ENCODE measurements at regions not wholly inside any gene's neighbourhood (a gene's known extent, or its start where the extent isn't known, plus 50 kb on each side); places are given as distances from the start of the nearest gene placed in this dataset.
A peak's percentile ranks its signal among the peaks of the same experiment; 100 is the strongest.

DNA sequence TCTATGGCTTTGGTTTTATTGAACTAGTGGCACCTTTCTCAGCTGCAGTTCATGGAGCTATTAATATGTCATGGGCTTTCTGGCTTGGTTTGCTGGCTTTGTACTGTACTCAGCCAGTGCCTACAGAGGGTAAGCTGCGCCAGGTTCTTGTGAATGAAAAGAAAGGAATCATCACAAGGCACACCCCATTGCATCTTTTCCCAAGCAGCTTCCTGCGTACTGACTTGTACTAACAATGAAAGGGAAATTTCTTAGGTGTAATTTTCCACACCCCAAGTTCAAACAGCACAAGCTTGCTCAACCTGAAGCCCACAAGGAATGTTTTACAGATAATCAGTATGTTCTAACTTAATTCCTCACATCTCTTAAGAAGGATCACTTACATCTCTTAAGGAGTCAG is 78.0 kb upstream of the TNFSF18 start:
- H3K9me3 ChIP-seq (replicated peaks in 1 of 3): no peaks in the 10 kb centered on the region
- intact Hi-C loops (cut with DNase I): no loop called here
- no peaks in the 10 kb centered on the region for H3K27me3 ChIP-seq
- H3K4me3 ChIP-seq: no peak overlapping the region
- H3K4me1 ChIP-seq (replicated peaks in 1 of 2): no peaks in the 10 kb centered on the region
- no peaks in the 10 kb centered on the region for H3K36me3 ChIP-seq (replicated peaks in 1 of 2)
- 86 to 92% (median 89%) methylated on average over 2 of the region's 2 CpGs for WGBS, 4 donors
- no peak overlapping the region for H3K27ac ChIP-seq
- no peak for DNase-seq
- TF ChIP-seq, protein P1, sequence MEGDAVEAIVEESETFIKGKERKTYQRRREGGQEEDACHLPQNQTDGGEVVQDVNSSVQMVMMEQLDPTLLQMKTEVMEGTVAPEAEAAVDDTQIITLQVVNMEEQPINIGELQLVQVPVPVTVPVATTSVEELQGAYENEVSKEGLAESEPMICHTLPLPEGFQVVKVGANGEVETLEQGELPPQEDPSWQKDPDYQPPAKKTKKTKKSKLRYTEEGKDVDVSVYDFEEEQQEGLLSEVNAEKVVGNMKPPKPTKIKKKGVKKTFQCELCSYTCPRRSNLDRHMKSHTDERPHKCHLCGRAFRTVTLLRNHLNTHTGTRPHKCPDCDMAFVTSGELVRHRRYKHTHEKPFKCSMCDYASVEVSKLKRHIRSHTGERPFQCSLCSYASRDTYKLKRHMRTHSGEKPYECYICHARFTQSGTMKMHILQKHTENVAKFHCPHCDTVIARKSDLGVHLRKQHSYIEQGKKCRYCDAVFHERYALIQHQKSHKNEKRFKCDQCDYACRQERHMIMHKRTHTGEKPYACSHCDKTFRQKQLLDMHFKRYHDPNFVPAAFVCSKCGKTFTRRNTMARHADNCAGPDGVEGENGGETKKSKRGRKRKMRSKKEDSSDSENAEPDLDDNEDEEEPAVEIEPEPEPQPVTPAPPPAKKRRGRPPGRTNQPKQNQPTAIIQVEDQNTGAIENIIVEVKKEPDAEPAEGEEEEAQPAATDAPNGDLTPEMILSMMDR (IDR thresholded peaks at IDR 0.05): no peak

DNA sequence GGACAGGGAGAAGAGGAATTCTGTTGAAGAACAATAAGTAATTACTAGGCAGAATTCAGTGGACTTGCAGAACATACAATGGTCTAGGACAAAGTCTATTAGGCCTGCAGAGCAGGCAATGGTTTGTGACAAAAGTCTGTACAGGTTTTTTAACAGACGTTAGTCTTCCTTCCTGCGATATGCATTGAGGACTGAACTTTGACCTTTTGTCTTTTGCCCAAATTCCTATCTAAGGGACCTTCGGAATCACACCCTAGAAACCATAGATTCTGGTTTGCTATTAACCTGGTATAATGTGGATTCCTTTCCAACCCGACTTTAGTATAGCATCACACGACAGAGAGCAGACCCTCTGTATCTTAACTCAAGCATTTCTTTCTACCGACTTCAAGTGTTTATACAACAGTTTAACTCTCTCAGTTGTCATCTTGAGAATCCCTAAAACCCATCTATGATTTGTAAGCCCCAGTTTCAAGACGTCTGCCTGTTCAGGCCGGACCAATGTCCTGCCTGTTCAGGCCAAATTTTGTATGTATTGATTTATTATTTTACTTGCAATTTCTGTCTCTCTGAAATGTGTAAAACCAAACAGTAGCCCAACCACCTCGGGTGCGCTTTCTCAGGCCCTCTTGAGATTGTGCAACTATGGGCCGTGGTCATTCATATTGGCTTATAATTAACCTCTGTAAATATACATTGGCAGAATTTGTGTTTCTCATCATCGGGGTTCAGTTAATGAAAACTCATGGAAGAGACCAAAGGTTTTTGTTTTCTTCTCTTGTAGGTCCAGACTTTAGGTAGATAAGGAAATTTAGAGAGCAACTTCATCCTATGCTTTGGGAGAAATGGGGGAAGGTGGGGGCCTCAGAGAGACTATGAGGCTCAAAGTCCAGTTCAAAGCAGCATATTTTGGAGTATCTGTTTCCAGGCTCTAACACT is 76.9 kb upstream of the TNFSF18 start:
- 82 to 87% (median 83%) methylated on average over 12 of the region's 12 CpGs for WGBS, 4 donors
- H3K27ac ChIP-seq: no peak overlapping the region
- no peaks in the 10 kb centered on the region for H3K9me3 ChIP-seq (replicated peaks in 1 of 3)
- DNase-seq: no peak
- TF ChIP-seq, protein P1 (IDR thresholded peaks at IDR 0.05): no peak
- no peak for TF ChIP-seq POLR2A (IDR thresholded peaks at IDR 0.05)
- no peaks in the 10 kb centered on the region for H3K27me3 ChIP-seq
- peaks cover 0 to 1% of the 10 kb centered on the region in 2 donors for H3K4me1 ChIP-seq (replicated peaks in 1 of 2)
- intact Hi-C loops (cut with DNase I): no loop called here
- no peaks in the 10 kb centered on the region for H3K36me3 ChIP-seq (replicated peaks in 1 of 2)
- H3K4me3 ChIP-seq: no peak overlapping the region

DNA sequence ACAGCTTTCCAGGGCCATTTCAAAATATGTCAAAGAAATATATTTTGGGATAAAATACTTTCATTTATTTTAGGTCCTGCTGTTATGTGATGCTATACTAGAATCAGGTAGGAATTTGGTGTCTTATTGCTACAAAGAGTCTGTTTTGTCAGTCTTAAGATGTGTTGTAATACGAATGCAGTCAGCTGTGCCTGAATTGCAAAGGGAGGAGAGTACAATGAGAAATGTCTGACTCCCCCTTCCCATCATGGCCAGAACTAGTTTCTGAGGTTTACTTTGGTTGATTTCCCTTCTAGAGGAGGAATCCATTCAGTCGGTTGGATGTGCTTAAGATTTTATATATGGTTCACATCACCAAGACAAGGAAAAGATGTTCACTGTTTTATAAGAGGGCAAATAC is 75.7 kb upstream of the TNFSF18 start:
- intact Hi-C loops (cut with DNase I): no loop called here
- no peak overlapping the region for H3K27ac ChIP-seq
- 60 to 72% (median 65%) methylated on average over 2 of the region's 2 CpGs for WGBS, 4 donors
- peaks cover 0 to 11% of the 10 kb centered on the region in 2 donors for H3K4me1 ChIP-seq (replicated peaks in 1 of 2)
- no peaks in the 10 kb centered on the region for H3K27me3 ChIP-seq
- no peak overlapping the region for H3K4me3 ChIP-seq
- DNase-seq: no peak
- TF ChIP-seq, protein P1 (IDR thresholded peaks at IDR 0.05): no peak
- TF ChIP-seq POLR2A (IDR thresholded peaks at IDR 0.05): no peak
- H3K36me3 ChIP-seq (replicated peaks in 1 of 2): no peaks in the 10 kb centered on the region
- no peaks in the 10 kb centered on the region for H3K9me3 ChIP-seq (replicated peaks in 1 of 3)

DNA sequence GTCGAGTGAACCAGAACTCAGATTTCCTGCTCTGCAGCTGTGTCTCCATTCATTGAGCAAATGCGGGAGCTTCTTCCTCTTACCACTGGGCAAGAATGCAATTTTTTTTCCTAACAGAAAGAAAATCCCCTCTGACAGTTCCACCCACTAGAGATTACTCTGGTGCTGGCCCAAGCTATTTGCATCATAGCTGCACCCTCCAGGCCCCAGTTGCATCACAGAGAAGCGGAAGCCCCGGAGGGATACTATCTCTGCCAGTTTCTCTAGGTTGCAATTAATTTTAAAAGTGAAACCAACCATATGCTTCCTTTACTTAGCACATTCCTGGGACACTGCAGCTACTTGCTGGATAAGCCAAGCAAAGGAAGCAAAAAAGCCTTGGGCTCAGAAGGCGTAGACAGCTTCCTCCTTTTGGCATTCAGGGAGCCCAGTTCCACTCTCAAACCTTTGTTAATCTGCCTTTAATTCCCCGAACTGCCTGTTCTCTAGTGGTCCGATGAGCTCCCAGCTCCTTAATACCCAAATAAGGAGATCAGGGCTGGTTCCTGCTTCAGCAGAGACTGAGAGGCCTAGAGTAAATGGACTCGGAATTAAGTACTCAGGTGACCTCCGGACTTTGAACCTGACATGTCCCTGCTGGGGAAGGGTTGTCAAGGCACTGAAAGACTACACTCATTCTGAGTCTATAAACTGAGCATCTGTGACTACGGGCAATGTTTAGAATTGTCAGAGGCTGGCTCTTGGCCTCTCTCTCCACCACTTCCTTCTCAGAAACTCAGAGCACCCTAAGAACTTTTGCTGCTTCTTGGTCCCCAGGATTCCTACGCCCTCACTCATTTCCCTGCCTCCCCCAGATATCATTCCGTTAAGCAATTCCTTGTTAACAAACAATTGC is 72.5 kb upstream of the TNFSF18 start:
- 42 to 56% (median 53%) methylated on average over 12 of the region's 12 CpGs for WGBS, 4 donors
- DNase-seq: peak; percentile 54 to 86 (median 67)
- Histone ChIP-seq H3K4me3 (peak overlapping the region in 1 of 4 donors; percentile 27), H3K4me1 (replicated peaks in 1 of 2) (peaks cover 0 to 11% of the 10 kb centered on the region in 2 donors), H3K27ac (peak overlapping the region; percentile 35 to 88 (median 61)), H3K36me3 (replicated peaks in 1 of 2) (no peaks in the 10 kb centered on the region), H3K27me3 (no peaks in the 10 kb centered on the region), H3K9me3 (replicated peaks in 1 of 3) (no peaks in the 10 kb centered on the region)
- TF ChIP-seq, protein P1 (IDR thresholded peaks at IDR 0.05): no peak
- TF ChIP-seq POLR2A (IDR thresholded peaks at IDR 0.05): no peak
- intact Hi-C loops (cut with DNase I): no loop called here
